HG03378 (cell line): ENCODE measurements at regions not wholly inside any gene's neighbourhood (a gene's known extent, or its start where the extent isn't known, plus 50 kb on each side); places are given as distances from the start of the nearest gene placed in this dataset.
"Not testable (repeated sequence)": the region's sequence is repeated elsewhere in the genome, so short reads cannot be mapped to it uniquely, and the experiment has no call there.

Source experiments
- ATAC-seq: cut with Tn5 transposase; IDR thresholded peaks from one replicate; pipeline ENCODE4 v1.9.1; 2021; ENCODE audit warnings: mild to moderate bottlenecking, moderate library complexity; ENCODE audit not compliant: unreplicated experiment

- no peak for ATAC-seq
Observed at GRCh38 chr2:198652461-198652860, 805.3 kb downstream of the SATB2 start.

- no peak for ATAC-seq
Observed at GRCh38 chr2:198645816-198646215, 811.9 kb downstream of the SATB2 start.

- no peak for ATAC-seq
Observed at GRCh38 chr2:198641161-198641560, 816.6 kb downstream of the SATB2 start.

GRCh38 chr2:198640463-198640862 lies 817.3 kb downstream of the SATB2 start:
- ATAC-seq: no peak

GRCh38 chr2:198639580-198639979 lies 818.2 kb downstream of the SATB2 start:
- ATAC-seq: no peak

GRCh38 chr2:198638577-198638976 lies 819.2 kb downstream of the SATB2 start:
- no peak for ATAC-seq

- no peak for ATAC-seq
Observed at GRCh38 chr2:198630384-198630783, 826.0 kb downstream of the PLCL1 start.

- ATAC-seq: no peak
Observed at GRCh38 chr2:198628596-198628995, 824.2 kb downstream of the PLCL1 start.

GRCh38 chr2:198622986-198623730 lies 818.8 kb downstream of the PLCL1 start:
- ATAC-seq: no peak

GRCh38 chr2:198615972-198616371 lies 811.6 kb downstream of the PLCL1 start:
- no peak for ATAC-seq

- no peak for ATAC-seq
Observed at GRCh38 chr2:198611201-198611600, 806.8 kb downstream of the PLCL1 start.

- ATAC-seq: no peak
Observed at GRCh38 chr2:198604599-198604998, 800.2 kb downstream of the PLCL1 start.

GRCh38 chr2:198602986-198603385 lies 798.6 kb downstream of the PLCL1 start:
- not testable (repeated sequence) for ATAC-seq

GRCh38 chr2:198597648-198598047 lies 793.3 kb downstream of the PLCL1 start:
- no peak for ATAC-seq

GRCh38 chr2:198596985-198597384 lies 792.6 kb downstream of the PLCL1 start:
- no peak for ATAC-seq

GRCh38 chr2:198595721-198596120 lies 791.3 kb downstream of the PLCL1 start:
- ATAC-seq: no peak

GRCh38 chr2:198591586-198591985 lies 787.2 kb downstream of the PLCL1 start:
- no peak for ATAC-seq

GRCh38 chr2:198587741-198588140 lies 783.3 kb downstream of the PLCL1 start:
- no peak for ATAC-seq

GRCh38 chr2:198587240-198587639 lies 782.8 kb downstream of the PLCL1 start:
- ATAC-seq: no peak

GRCh38 chr2:198571393-198571792 lies 767.0 kb downstream of the PLCL1 start:
- no peak for ATAC-seq

- ATAC-seq: no peak
Observed at GRCh38 chr2:198558176-198558575, 753.8 kb downstream of the PLCL1 start.

- ATAC-seq: no peak
Observed at GRCh38 chr2:198546122-198546521, 741.7 kb downstream of the PLCL1 start.

- ATAC-seq: no peak
Observed at GRCh38 chr2:198545411-198545810, 741.0 kb downstream of the PLCL1 start.
